ENCODE measurements at regions not wholly inside any gene's neighbourhood (a gene's known extent, or its start where the extent isn't known, plus 50 kb on each side); places are given as distances from the start of the nearest gene placed in this dataset.

DNA sequence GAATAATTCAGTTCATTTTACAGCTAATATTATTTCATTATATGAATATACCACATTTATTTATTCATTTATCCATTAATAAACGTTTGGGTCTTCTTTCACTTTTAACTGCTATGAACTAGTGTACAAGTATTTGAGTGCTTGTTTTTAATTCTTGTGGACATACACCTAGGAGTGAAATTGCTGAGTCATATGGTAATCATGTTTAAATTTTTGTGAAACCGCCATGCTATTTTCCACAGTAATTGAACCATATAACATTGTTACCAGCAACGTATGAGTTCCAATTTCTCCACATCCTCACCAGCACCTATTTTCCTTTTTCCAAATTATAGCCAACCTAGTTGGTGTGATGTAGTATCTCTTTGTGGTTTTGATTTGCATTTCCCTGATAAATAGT, 388.2 kb downstream of the MAGEE1 start:
- TF ChIP-seq, protein P1, sequence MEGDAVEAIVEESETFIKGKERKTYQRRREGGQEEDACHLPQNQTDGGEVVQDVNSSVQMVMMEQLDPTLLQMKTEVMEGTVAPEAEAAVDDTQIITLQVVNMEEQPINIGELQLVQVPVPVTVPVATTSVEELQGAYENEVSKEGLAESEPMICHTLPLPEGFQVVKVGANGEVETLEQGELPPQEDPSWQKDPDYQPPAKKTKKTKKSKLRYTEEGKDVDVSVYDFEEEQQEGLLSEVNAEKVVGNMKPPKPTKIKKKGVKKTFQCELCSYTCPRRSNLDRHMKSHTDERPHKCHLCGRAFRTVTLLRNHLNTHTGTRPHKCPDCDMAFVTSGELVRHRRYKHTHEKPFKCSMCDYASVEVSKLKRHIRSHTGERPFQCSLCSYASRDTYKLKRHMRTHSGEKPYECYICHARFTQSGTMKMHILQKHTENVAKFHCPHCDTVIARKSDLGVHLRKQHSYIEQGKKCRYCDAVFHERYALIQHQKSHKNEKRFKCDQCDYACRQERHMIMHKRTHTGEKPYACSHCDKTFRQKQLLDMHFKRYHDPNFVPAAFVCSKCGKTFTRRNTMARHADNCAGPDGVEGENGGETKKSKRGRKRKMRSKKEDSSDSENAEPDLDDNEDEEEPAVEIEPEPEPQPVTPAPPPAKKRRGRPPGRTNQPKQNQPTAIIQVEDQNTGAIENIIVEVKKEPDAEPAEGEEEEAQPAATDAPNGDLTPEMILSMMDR (IDR thresholded peaks at IDR 0.05; ENCODE audit: low read depth, low read length, missing input control): no peak
- TF ChIP-seq RAD21 (IDR thresholded peaks at IDR 0.05): no peak
- no peak for TF ChIP-seq JUND (IDR thresholded peaks at IDR 0.05)
- no peak for TF ChIP-seq TAF1 (conservative IDR thresholded peaks at IDR 0.05)
- TF ChIP-seq, protein P2, sequence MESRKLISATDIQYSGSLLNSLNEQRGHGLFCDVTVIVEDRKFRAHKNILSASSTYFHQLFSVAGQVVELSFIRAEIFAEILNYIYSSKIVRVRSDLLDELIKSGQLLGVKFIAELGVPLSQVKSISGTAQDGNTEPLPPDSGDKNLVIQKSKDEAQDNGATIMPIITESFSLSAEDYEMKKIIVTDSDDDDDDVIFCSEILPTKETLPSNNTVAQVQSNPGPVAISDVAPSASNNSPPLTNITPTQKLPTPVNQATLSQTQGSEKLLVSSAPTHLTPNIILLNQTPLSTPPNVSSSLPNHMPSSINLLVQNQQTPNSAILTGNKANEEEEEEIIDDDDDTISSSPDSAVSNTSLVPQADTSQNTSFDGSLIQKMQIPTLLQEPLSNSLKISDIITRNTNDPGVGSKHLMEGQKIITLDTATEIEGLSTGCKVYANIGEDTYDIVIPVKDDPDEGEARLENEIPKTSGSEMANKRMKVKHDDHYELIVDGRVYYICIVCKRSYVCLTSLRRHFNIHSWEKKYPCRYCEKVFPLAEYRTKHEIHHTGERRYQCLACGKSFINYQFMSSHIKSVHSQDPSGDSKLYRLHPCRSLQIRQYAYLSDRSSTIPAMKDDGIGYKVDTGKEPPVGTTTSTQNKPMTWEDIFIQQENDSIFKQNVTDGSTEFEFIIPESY (IDR thresholded peaks at IDR 0.05): no peak

Data from liver (tissue), 3 donors.